TTC549 (cell line): ENCODE measurements at regions not wholly inside any gene's neighbourhood (a gene's known extent, or its start where the extent isn't known, plus 50 kb on each side); places are given as distances from the start of the nearest gene placed in this dataset.
"Not testable (repeated sequence)": the region's sequence is repeated elsewhere in the genome, so short reads cannot be mapped to it uniquely, and the experiment has no call there.

Experiments
- FAIRE-seq: peaks from 2 replicates; lab custom pipeline; 2012; peaks lifted over from hg19 to GRCh38; lab: Jason Lieb, UNC

DNA sequence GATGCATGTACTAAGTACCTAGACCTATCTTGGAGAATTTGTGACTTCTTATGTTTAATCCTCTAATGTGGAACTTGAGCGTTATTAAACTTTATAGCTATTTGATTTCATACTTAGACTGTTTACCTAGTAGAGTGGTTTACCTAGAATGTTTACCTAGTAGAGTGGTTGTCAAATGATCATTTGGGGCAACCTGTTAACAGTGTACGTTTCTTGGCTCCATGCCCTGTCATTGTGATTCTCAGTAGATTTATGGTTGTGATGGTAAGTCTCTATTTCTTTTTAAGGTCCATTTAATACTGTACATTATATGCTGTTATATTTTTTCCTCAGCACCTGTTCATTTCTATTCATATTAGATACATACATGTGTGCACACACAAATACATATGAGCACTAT lies 233.0 kb upstream of the MAD2L1 start:
- no peak for FAIRE-seq

DNA sequence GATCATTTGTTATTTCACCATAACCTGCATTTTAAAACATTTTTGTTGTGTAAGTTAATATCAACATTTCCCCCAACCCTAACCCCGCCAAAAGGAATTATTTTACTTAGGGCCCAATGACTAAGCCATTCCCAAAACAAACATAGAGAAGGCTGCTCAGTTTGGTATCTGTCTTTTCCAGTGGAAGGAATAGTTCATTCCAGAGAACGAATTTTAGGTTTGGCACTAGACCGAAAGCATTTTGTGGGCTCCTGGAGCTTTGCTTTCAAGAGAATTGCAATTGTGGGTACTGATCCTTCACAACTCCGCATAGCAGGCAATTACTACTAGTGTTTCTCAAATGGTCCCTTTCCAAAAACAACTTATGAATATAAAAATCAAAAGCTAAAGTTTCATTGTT lies 226.7 kb upstream of the MAD2L1 start:
- FAIRE-seq: no peak

DNA sequence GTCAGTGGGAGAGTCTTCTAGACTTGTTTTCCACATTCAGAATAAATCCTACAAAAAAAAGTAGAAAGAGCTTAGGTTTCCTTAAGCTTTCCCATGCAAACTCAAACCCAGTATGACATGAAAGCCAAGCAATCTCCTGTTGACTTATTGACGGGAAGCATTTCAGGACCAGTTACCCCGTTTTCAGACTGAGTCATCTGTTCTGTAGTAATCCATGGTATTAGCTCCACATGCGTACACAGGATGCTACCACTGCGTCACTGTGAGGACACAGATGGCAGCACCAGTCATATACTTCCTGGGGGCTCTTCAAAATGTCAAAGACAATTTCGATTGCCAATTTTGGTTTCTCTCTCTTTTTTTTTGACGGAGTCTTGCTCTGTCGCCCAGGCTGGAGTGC lies 224.9 kb upstream of the MAD2L1 start:
- FAIRE-seq: no peak

DNA sequence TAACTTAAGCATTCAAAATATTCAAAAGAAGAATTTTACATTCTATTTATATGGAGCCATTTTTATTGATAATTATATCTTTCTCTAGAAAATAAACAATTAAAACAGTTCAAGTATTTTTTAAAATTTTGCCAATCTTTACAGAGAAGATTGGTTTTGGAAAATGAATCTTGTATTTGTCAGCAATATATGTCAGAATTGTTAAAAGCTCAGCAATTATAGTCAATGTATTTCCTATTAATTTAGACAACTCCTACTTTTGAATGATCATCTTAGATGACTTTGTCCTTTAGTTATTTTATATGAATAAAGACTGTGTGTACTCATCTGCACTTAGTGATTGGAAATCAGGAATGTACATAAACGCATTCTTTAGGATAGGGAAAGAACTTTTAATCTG lies 223.9 kb upstream of the MAD2L1 start:
- FAIRE-seq: no peak

DNA sequence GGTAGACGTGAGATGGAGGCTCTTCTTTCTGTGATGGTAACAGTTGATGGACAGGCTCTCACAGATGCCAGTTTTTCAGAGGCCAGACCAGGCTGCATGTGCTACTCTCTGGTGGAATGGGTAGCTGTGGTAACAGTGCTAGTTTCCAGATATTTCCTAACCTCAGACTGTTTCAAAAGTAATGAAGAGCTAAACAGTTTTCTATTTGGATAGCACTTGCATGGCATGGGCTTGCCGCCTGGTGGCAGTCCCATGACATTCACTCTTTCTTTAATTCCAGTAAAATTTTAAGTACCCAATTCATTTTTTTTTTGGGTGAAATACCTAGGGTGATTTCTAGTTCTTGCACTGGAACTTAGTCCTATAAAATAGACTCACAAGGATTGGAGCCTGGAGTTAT lies 220.2 kb upstream of the MAD2L1 start:
- FAIRE-seq: no peak

DNA sequence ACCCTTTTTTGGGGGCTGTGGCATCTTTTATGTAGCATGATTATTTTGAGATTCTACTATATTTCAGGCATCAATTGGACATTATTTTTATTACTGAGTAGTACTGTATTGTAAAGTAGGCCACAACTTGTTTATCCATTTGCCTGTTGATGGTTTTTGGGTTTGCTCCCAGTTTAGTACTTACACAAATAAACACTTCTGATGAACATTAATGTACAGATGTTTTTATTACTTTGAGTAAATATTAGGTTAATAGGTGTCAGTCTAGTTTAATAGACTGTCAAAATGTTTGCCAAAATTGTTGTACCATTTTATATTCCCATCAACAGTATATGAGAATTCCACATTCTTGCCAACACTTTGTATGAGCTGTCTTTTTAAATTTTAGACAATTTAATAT lies 214.9 kb upstream of the MAD2L1 start:
- FAIRE-seq: no peak

DNA sequence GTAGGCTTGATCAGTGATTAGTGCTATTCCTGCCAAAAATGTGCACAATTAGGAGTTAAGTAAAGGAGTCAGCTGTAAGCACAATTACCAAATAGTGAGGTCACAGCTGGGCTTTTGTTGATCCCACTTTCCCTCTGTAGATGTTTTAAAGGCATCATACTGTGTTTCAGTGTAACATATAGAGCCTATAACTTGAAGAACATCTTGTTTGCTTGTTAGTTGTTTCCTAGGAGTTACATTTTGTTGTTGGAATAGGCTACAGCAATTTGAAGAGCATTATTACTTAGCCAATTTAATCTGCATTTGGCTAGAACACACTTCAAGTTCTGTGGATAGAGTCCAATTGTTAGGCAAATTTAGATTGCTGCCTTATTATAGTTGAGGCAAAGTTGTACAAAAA lies 210.7 kb upstream of the MAD2L1 start:
- no peak for FAIRE-seq

DNA sequence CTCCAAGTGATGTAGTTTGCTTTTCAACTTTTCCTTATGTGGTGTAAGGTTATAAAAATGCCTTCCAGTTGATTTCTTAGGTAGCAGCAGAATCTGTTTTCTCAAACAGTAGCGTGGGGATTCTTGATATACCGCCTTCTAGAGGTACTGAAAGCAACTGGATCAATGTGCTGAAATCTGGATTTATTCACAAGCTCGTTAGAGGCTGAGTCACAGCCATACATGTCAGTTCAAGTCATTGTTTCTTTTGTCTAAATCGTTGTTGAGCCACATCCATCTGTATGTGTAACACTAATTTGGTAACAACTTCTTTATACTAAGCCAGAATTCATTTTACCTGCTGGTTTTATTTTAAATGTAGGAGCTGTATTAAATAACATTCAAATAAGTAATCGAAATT lies 200.0 kb upstream of the MAD2L1 start:
- FAIRE-seq: no peak

DNA sequence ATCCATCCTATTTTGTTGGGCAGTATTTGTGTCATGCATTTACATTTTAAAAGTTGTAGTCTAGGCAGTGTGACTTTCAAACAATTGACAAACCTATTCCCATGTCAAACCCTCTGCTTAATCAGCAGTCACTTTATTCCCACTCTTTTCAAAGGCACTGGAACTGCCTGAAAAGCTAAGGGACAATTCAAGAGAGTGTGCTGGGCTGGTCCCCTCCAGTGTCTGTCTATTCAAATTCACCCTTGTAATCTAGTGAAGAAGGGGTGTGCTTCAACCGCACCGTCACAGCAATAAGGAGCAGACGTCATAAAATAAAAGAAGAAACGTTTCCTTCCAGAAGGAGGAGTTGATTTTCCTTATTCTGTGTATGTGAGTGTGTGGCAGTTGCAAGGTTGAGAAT lies 197.0 kb upstream of the MAD2L1 start:
- FAIRE-seq: no peak

DNA sequence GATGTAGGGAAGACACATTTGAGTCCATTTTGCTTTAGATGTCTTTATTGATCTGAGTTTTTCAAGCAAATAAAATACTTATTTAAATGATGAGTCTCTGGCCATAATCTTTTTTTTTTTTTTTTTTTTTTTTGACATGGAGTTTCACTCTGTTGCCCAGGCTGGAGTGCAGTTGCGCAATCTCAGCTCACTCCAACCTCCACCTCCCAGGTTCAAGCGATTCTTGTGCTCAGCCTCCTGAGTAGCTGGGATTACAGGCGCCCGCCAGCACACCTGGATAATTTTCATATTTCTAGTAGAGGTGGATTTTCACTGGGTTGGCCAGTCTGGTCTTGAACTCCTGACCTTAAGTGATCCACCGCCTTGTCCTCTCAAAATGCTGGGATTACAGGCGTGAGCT lies 194.5 kb upstream of the MAD2L1 start:
- FAIRE-seq: no peak

DNA sequence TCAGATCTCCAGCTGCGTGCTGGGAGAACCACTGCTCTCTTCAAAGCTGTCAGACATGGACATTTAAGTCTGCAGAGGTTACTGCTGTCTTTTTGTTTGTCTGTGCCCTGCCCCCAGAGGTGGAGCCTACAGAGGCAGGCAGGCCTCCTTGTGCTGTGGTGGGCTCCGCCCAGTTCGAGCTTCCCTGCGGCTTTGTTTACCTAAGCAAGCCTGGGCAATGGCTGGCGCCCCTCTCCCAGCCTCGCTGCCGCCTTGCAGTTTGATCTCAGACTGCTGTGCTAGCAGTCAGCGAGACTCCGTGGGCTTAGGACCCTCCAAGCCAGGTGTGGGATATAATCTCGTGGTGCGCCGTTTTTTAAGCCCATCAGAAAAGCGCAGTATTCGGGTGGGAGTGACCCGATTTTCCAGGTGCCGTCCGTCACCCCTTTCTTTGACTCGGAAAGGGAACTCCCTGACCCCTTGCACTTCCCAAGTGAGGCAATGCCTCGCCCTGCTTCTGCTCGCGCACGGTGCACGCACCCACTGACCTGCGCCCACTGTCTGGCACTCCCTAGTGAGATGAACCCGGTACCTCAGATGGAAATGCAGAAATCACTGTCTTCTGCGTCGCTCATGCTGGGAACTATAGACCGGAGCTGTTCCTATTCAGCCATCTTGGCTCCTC lies 189.6 kb upstream of the MAD2L1 start:
- FAIRE-seq: not testable (repeated sequence)

DNA sequence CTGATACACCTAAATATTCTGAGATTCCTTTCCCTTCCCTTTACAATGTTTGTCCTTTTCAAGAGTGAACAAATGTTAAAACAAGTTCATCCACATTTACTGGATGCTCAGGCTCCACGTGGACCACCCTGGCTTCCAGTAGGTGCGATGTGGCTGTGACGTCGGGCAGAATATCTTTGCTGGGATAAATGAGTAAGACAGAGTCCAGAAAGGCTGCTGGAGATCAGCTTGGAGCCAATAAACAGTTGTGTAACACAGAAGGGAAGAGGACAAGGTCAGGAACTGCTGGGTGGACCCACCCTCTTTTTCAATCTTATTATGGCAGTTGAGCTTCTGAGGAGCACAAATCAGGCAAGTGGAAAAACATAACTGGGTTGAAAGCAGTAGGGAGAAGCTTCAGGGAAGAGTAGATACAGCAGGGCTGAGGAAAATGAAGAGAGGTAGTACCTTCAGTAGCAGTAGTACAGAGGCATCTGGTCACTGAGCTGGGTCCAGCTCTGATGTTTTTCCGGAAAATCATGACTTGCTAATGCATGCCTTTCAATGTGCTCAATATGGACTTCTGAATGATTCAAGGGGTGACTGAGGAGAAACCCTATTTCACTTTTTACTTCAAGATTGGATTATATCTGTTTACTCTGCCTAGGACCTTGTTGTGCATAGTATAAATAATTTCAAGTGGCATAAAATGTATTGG lies 171.8 kb upstream of the MAD2L1 start:
- no peak for FAIRE-seq

DNA sequence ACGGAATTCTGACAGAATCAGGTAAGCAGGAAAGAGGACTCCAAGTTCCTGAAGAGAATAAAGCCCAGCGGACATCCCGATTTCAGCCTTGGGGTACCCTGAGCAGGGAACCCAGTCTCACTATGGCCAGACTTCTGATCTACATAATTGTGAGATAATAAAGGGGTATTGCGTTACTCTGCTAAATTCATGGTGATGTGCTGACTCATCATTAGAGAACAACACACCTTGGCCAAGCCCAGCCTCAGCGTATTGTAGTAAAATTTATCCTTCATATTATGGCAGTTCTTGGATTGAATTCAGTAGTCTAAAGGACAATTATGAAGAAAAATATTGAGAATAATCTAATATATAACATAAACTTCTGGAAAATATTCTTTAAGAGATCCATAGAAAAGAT lies 170.2 kb upstream of the MAD2L1 start:
- FAIRE-seq: no peak

DNA sequence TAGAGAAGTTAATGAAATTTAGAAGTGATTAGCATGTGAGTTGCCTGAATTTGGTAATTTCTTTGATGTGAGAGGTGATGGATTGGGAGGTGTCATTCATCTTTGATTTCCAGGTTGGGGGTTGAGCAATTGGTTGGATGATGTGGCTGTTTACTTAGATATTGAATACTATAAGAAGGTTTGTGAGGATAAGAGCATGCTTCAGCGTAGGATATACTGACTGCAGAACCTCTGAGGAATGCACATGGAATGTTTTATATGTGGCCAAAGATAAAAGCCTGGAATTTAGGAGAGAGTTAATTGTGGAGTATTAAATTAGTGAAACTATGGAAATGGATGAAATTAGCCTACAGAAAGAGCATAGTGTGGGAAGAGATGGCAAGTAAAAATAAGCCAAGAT lies 165.4 kb upstream of the MAD2L1 start:
- no peak for FAIRE-seq

DNA sequence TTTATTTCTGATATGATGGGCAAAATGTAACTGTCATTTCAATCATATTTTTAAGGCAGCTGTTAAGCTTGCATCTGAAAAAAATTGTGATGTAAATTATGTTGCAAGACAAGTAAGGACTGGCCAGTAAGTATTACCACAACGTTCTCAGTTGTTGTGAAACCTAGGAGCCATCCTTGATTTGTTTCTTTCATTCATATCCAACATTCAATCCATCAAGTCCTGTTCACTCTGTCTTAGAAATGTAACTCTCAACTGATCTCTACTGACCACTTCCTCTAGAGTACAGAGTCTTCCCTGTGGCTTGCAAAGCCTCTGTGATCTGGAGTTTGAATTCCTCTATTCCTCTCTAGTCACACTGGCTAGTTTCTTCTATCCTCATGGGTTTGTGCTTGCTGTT lies 161.4 kb upstream of the MAD2L1 start:
- FAIRE-seq: no peak

DNA sequence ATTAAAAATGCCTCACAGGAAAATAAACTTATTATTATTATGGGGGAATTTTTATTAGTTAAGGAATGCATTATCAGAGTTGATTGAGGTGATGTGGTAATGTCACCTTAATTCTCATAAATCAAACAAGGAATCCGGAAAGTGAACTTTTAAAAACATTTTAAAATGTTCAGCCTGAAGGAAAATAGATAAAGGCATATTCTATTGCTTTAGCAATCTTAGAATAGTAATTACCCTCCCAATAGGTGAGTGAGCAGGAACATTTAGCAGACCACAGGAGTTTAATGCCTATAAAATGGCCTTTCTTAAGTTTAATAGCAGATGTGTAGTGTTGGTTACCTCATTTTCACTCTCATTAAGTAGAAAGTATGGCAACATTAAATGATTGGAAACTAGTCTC lies 160.9 kb upstream of the MAD2L1 start:
- no peak for FAIRE-seq

DNA sequence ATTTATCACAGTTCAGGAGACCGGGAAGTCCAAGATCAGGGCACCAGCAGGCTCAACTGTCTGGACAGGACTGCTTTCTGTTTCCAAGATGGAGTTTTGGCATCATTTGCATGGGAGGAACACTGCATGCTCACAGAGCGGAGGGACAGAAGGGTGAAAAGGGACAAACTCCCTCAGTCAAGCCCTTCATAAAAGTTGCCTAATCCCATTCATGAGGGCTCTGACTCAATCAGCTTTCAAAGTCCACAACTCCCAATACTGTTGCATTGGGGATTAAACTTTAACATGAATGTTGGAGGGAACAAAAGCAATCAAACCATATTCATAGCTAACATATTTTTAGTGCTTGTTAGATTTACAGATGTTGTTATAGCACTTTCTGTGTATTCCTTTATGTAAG lies 158.9 kb upstream of the MAD2L1 start:
- FAIRE-seq: no peak

DNA sequence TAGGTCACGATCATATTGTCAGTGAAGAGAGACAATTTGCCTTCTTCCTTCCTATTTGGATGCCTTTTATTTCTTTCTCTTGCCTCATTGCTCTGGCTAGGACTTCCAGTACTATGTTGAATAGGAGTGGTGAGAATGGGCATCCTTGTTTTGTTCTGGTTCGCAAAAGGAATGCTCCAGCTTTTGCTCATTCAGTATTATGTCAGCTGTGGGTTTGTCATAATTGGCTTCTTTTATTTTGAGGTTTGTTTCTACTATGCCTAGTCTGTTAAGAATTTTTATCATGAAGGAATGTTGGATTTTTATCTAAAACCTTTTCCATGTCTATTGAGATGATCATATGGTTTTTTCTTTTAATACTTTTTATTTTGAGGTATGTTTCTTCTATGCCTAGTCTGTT lies 152.3 kb upstream of the MAD2L1 start:
- no peak for FAIRE-seq

DNA sequence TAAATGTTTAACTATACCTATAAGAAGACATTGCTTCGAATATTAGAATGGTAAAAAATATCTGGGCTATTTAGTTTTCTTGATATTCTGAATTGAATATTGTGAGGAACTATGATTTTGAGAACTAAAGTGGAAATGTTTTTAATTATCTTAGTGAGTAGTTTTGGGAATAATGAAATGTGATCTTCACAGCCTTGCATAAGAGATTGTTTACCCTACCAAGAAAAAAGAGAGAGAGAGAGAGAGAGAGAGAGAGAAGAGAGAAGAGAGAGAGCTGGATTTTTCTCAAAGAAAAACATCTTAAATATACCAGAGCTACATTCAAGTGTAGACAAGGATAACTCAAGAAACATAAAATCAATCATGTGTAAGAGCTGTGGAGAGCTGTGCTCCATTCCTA lies 148.7 kb upstream of the MAD2L1 start:
- no peak for FAIRE-seq

DNA sequence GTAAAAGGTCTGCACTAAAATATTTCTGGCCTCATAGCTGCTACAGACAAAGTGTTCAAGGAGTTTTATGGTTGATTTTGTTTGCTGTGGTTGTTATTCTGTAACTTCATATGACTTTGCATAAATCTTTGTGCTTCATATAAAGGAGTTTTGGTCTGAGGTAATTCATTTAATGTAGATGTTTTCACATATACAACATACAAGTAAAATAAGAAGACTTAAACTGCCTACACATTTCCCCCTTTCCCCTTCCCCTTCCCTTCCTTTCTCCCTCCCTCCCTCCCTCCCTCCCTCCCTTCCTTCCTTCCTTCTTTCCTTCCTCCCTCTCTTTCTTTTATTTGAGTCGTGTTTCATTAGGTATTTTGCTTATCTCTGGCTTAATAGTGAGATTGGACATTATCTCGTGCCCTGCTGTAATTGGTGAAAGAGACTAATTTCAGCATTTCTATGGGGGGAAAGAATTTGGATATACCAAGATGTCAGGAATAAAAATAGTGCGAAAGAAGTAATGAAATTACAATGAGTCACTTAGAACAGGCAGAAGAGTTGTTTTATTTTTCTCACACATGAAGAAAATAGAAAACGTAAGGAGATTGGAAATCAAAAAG lies 144.9 kb upstream of the MAD2L1 start:
- no peak for FAIRE-seq

DNA sequence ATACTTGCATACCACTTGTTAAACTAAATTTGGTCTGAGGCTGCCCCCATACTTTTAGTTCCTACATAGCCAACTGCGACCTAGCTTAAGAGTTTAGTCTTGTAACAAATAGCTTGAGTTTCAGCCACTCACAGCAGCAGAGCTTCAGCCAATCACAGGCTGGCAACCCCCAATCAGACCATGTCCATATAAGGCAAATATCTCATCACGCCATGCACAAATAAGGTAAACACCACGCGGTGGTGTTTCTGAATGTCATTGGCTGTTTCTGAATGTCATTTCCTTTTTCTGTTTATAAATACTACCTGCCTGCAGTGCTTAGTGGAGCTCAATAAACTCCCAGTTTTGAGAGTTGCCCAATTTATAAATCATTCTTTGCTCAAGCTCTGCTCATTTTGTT lies 143.1 kb upstream of the MAD2L1 start:
- no peak for FAIRE-seq

DNA sequence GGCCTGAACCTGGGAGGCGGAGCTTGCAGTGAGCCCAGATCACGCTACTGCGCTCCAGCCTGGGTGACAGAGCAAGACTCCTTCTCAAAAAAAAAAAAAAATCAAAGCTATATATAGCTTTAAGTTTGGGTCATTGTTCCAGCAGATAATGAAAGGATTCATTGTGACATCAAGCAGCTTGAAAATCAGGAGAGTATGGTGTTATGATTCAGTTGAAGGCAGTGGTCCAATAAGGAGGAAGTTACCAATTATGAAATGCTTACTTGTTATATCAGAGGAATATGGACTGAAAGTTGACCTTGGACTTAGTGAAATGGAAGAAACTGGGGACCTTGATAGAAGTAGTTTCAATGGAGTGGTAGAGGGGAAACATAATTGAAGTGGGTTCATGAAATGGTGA lies 140.4 kb upstream of the MAD2L1 start:
- FAIRE-seq: no peak

DNA sequence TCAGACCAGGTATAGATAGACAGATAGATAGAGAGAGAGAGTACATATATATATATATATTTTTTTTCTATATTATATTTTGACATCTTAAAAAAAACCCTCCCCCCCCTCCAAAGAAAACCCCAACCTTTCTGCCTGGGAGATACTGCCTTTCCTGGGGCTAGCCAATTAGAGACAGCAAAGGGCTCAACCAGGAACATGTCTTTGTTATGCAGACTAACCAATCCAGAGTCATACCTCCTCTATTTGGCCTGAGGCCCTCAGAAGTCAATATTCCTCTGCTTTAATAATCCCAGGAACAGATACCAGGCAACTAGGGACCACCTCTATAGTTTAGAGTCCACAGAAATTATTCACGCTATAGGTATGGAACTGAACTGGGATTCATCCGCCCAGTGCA lies 135.6 kb upstream of the MAD2L1 start:
- FAIRE-seq: no peak

DNA sequence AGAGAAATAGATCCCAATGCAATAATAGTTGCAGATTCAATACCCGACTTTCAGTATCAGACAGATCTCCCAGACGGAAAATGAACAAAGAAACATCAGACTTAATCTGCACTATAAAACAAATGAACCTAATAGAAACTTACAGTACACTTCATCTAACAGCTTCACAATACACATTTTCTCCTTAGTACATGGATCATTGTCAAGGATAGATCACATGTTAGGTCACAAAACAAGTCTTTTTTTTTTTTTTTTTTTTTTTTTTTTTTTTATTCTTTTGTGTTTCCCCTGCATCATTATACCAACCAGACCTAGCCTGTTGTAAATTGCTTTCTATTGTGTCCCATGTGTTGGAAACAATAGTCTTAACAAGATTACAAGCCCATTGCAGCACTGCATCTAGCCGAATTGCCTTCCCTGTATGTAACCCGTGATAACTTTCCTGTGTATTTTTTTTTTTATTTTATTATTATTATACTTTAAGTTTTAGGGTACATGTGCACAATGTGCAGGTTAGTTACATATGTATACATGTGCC lies 134.0 kb upstream of the MAD2L1 start:
- FAIRE-seq: not testable (repeated sequence)
